H1 (cell line): ENCODE measurements at regions not wholly inside any gene's neighbourhood (a gene's known extent, or its start where the extent isn't known, plus 50 kb on each side); places are given as distances from the start of the nearest gene placed in this dataset.

Experiments used
- ASH2L ChIP-seq: fragments of 200-600, 300-600 bp; sonication (generic); IDR thresholded peaks from one replicate; pipeline ENCODE4 v1.7.1; 2017; ENCODE audit warnings: low read length
- BRCA1 ChIP-seq: IDR thresholded peaks from 2 replicates; pipeline ENCODE4 v1.6.1; 2012; ENCODE audit warnings: low read depth, low read length, improper control_type of control experiment
- CBX8 ChIP-seq: fragments of 300-800, 300-1000 bp; sonication (generic); IDR thresholded peaks from 2 replicates; pipeline ENCODE4 v1.7.1; 2016; ENCODE audit warnings: low read depth, low read length, borderline replicate concordance
- EGR1 ChIP-seq: IDR thresholded peaks from 2 replicates; pipeline ENCODE4 v1.6.1; 2011; ENCODE audit warnings: low read depth, low read length, borderline replicate concordance
- EP300 ChIP-seq, 2 experiments: IDR thresholded peaks; 1 replicate in 1 of 2; 2 replicates in 1 of 2; pipeline ENCODE4 v1.6.1; 2011 to 2012; ENCODE audit warnings: low read depth in 2 of 2, low read length in 2 of 2, mild to moderate bottlenecking in 2 of 2, borderline replicate concordance in 1 of 2, inconsistent platforms in 1 of 2, moderate library complexity in 1 of 2
- FOSL1 ChIP-seq: IDR thresholded peaks from 2 replicates; pipeline ENCODE4 v1.6.1; 2011; ENCODE audit warnings: mild to moderate bottlenecking, low read depth, low read length, moderate library complexity; ENCODE audit not compliant: insufficient read depth
- GABPA ChIP-seq: IDR thresholded peaks from 2 replicates; pipeline ENCODE4 v1.6.1; 2011; ENCODE audit warnings: mild to moderate bottlenecking, low read length, moderate library complexity, borderline replicate concordance; ENCODE audit not compliant: insufficient read depth
- HDAC2 ChIP-seq, 2 experiments: fragments of 300-600 bp in 1 of 2; sonication (generic) in 1 of 2; IDR thresholded peaks; 2 replicates each; pipeline ENCODE4 v1.6.1; 2011 to 2012; ENCODE audit warnings: low read depth in 2 of 2, low read length in 2 of 2, mild to moderate bottlenecking in 2 of 2, moderate library complexity in 2 of 2, borderline replicate concordance in 1 of 2, inconsistent platforms in 1 of 2
- JUN ChIP-seq: IDR thresholded peaks from 2 replicates; pipeline ENCODE4 v1.6.1; 2011; ENCODE audit warnings: low read depth, mild to moderate bottlenecking, improper control_type of control experiment, low read length
- NRF1 ChIP-seq: IDR thresholded peaks from 2 replicates; pipeline ENCODE4 v1.6.1; 2011; ENCODE audit warnings: mild to moderate bottlenecking, low read depth, low read length, improper control_type of control experiment
- POLR2A ChIP-seq, 2 experiments: IDR thresholded peaks; 1 replicate in 1 of 2; 2 replicates in 1 of 2; pipeline ENCODE4 v1.6.1; 2011; ENCODE audit warnings: low read depth in 2 of 2, low read length in 2 of 2, mild to moderate bottlenecking in 2 of 2; ENCODE audit errors: control extremely low read depth in 1 of 2
- POLR2AphosphoS5 ChIP-seq: IDR thresholded peaks from 2 replicates; pipeline ENCODE4 v1.6.1; 2011; ENCODE audit warnings: low read depth, low read length
- POU5F1 ChIP-seq: IDR thresholded peaks from 2 replicates; pipeline ENCODE4 v1.6.1; 2011; ENCODE audit warnings: low read depth, mild to moderate bottlenecking, low read length, moderate library complexity
- RAD21 ChIP-seq, 2 experiments: IDR thresholded peaks in 1 of 2; conservative IDR thresholded peaks in 1 of 2; 2 replicates each; pipeline ENCODE4 v1.6.1; 2011; ENCODE audit warnings: low read depth in 2 of 2, low read length in 2 of 2, improper control_type of control experiment in 1 of 2, inconsistent platforms in 1 of 2, mild to moderate bottlenecking in 1 of 2, moderate library complexity in 1 of 2
- RBBP5 ChIP-seq: IDR thresholded peaks from 2 replicates; pipeline ENCODE4 v1.7.1; 2012; ENCODE audit warnings: low read depth, mild to moderate bottlenecking, inconsistent platforms, low read length, moderate library complexity, borderline replicate concordance
- RNF2 ChIP-seq: fragments of 200-900, 300-1000 bp; sonication (generic); IDR thresholded peaks from 2 replicates; pipeline ENCODE4 v1.7.1; 2016; ENCODE audit warnings: borderline replicate concordance, low read depth, mild to moderate bottlenecking, antibody characterized with exemption, low read length; ENCODE audit not compliant: poor library complexity, severe bottlenecking; ENCODE audit errors: missing control alignments
- SAP30 ChIP-seq: fragments of 300-600 bp; sonication (generic); IDR thresholded peaks from 2 replicates; pipeline ENCODE4 v1.7.1; 2012; ENCODE audit warnings: low read length, moderate library complexity, mild to moderate bottlenecking, inconsistent platforms; ENCODE audit not compliant: insufficient read depth, insufficient replicate concordance
- TBP ChIP-seq: IDR thresholded peaks from 2 replicates; pipeline ENCODE4 v1.6.1; 2011; ENCODE audit warnings: low read depth, low read length, improper control_type of control experiment
- TF ChIP-seq, protein P1 (sequence below): IDR thresholded peaks from 2 replicates; pipeline ENCODE4 v1.6.1; 2012; ENCODE audit warnings: inconsistent platforms
- TF ChIP-seq, protein P2 (sequence below): IDR thresholded peaks from 2 replicates; pipeline ENCODE4 v1.6.1; 2012; ENCODE audit warnings: low read length, inconsistent platforms

GRCh38 chr11:45371251-45372115 is 85.3 kb upstream of the SYT13 start (continued):
- TF ChIP-seq, protein P1, sequence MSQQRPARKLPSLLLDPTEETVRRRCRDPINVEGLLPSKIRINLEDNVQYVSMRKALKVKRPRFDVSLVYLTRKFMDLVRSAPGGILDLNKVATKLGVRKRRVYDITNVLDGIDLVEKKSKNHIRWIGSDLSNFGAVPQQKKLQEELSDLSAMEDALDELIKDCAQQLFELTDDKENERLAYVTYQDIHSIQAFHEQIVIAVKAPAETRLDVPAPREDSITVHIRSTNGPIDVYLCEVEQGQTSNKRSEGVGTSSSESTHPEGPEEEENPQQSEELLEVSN, result peak; percentile 51; the same call in 1 of the 2 replicates
- TF ChIP-seq FOSL1 (no peak), EGR1 (no peak; the same call in 1 of the 2 replicates), HDAC2 (IDR thresholded peaks at IDR 0.05; ENCODE audit: borderline replicate concordance in 1 of 2, low read depth in 2 of 2, low read length in 2 of 2) (no peak), NRF1 (no peak), POU5F1 (no peak), RNF2 (no peak), BRCA1 (no peak), EP300 (IDR thresholded peaks at IDR 0.05; ENCODE audit: borderline replicate concordance in 1 of 2, low read depth in 2 of 2, low read length in 2 of 2) (no peak), POLR2AphosphoS5 (no peak), RBBP5 (0 out of 2 replicates have a peak, but pooled peaks have one; percentile 27), GABPA (0 out of 2 replicates have a peak, but pooled peaks have one; percentile 12), SAP30 (no peak), RAD21 (IDR thresholded peaks at IDR 0.05 in 1 of 2, conservative IDR thresholded peaks at IDR 0.05 in 1 of 2; ENCODE audit: low read depth in 2 of 2, low read length in 2 of 2) (peak; percentile 95 to 96), ASH2L (peak; percentile 36), CBX8 (no peak), TBP (no peak), POLR2A (IDR thresholded peaks at IDR 0.05; ENCODE audit: control extremely low read depth in 1 of 2, low read depth in 2 of 2, low read length in 2 of 2) (no peak), JUN (no peak)
- TF ChIP-seq, protein P2, sequence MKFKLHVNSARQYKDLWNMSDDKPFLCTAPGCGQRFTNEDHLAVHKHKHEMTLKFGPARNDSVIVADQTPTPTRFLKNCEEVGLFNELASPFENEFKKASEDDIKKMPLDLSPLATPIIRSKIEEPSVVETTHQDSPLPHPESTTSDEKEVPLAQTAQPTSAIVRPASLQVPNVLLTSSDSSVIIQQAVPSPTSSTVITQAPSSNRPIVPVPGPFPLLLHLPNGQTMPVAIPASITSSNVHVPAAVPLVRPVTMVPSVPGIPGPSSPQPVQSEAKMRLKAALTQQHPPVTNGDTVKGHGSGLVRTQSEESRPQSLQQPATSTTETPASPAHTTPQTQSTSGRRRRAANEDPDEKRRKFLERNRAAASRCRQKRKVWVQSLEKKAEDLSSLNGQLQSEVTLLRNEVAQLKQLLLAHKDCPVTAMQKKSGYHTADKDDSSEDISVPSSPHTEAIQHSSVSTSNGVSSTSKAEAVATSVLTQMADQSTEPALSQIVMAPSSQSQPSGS, result 0 out of 2 replicates have a peak, but pooled peaks have one; percentile 25
